Colonic mucosa (tissue), 4 donors: ENCODE measurements at regions not wholly inside any gene's neighbourhood (a gene's known extent, or its start where the extent isn't known, plus 50 kb on each side); places are given as distances from the start of the nearest gene placed in this dataset.

Source experiments
- DNase-seq: peaks from one replicate; pipeline ENCODE4 v3.0.0-alpha.2; 2020
- H3K27ac ChIP-seq: fragments of 200-600 bp; one replicate; pipeline ENCODE4 v1.8.0; 2021
- H3K27me3 ChIP-seq: fragments of 200-600 bp; one replicate; pipeline ENCODE4 v1.8.0; 2021
- H3K36me3 ChIP-seq: fragments of 200-600 bp; one replicate; pipeline ENCODE4 v1.8.0; 2021
- H3K4me1 ChIP-seq: fragments of 200-600 bp; one replicate; pipeline ENCODE4 v1.8.0; 2021; ENCODE audit warnings: mild to moderate bottlenecking
- H3K4me3 ChIP-seq: fragments of 200-600 bp; one replicate; pipeline ENCODE4 v1.8.0; 2021
- H3K9ac ChIP-seq, 2 donors: one replicate each; pipeline ENCODE4 v1.7.0; 2013; ENCODE audit warnings: control low read depth in 2 of 2, low read depth in 2 of 2, low read length in 2 of 2
- H3K9me3 ChIP-seq: fragments of 200-600 bp; one replicate; pipeline ENCODE4 v1.8.0; 2021
- CTCF ChIP-seq: fragments of 200-600 bp; IDR thresholded peaks from one replicate; pipeline ENCODE4 v1.8.0; 2022; ENCODE audit warnings: antibody characterized with exemption, mild to moderate bottlenecking
- intact Hi-C: fragments of 100-400 bp; cut with DNase I; formaldehyde crosslinking; loops from one replicate; pipeline ENCODE4 v1.14.1; 2022
- donor health status: healthy.
- donor health status: DM: no; HTN: no; CAD: no.
- donor health status: DM: no; HTN: no; CAD: no.

- H3K9me3 ChIP-seq, result no peaks in the 10 kb centered on the region
- no peak overlapping the region for H3K9ac ChIP-seq
- no peak overlapping the region for H3K27ac ChIP-seq
- H3K4me1 ChIP-seq, result no peaks in the 10 kb centered on the region
- no peak overlapping the region for H3K4me3 ChIP-seq
- H3K36me3 ChIP-seq, result no peaks in the 10 kb centered on the region
- no peaks in the 10 kb centered on the region for H3K27me3 ChIP-seq
- TF ChIP-seq CTCF, result no peak
- DNase-seq, result no peak
- intact Hi-C loops, result no loop called here
Measured at GRCh38 chr2:237184919-237185552, 99.3 kb downstream of the COPS8 start.

- H3K9me3 ChIP-seq, result no peaks in the 10 kb centered on the region
- H3K27ac ChIP-seq, result no peak overlapping the region
- no peaks in the 10 kb centered on the region for H3K36me3 ChIP-seq
- H3K4me1 ChIP-seq, result no peaks in the 10 kb centered on the region
- no peak overlapping the region for H3K9ac ChIP-seq
- no peak for DNase-seq
- no peak overlapping the region for H3K4me3 ChIP-seq
- TF ChIP-seq CTCF, result no peak
- intact Hi-C loops, result no loop called here
- H3K27me3 ChIP-seq, result no peaks in the 10 kb centered on the region
Measured at GRCh38 chr2:237185553-237185925, 99.8 kb downstream of the COPS8 start.

- Histone ChIP-seq H3K4me1 (no peaks in the 10 kb centered on the region), H3K36me3 (no peaks in the 10 kb centered on the region), H3K9me3 (no peaks in the 10 kb centered on the region), H3K9ac (no peak overlapping the region), H3K4me3 (no peak overlapping the region), H3K27me3 (no peaks in the 10 kb centered on the region), H3K27ac (no peak overlapping the region)
- intact Hi-C loops, result no loop called here
- DNase-seq, result no peak
- TF ChIP-seq CTCF, result no peak
Measured at GRCh38 chr2:237189799-237190198, 104.1 kb downstream of the COPS8 start.

- Histone ChIP-seq H3K36me3 (no peaks in the 10 kb centered on the region), H3K27ac (no peak overlapping the region), H3K9ac (no peak overlapping the region), H3K27me3 (no peaks in the 10 kb centered on the region), H3K4me3 (no peak overlapping the region), H3K4me1 (no peaks in the 10 kb centered on the region), H3K9me3 (no peaks in the 10 kb centered on the region)
- DNase-seq, result no peak
- TF ChIP-seq CTCF, result no peak
- intact Hi-C loops, result no loop called here
Measured at GRCh38 chr2:237190966-237191713, 105.5 kb downstream of the COPS8 start.

GRCh38 chr2:237191714-237192081 is 106.0 kb downstream of the COPS8 start:
- H3K36me3 ChIP-seq, result no peaks in the 10 kb centered on the region
- intact Hi-C loops, result no loop called here
- no peaks in the 10 kb centered on the region for H3K9me3 ChIP-seq
- no peak for DNase-seq
- no peak overlapping the region for H3K4me3 ChIP-seq
- TF ChIP-seq CTCF, result no peak
- peak overlapping the region in 1 of 2 donors; percentile 5 for H3K9ac ChIP-seq
- H3K27ac ChIP-seq, result no peak overlapping the region
- H3K27me3 ChIP-seq, result no peaks in the 10 kb centered on the region
- H3K4me1 ChIP-seq, result no peaks in the 10 kb centered on the region
